ENCODE measurements at regions not wholly inside any gene's neighbourhood (a gene's known extent, or its start where the extent isn't known, plus 50 kb on each side); places are given as distances from the start of the nearest gene placed in this dataset.

DNA sequence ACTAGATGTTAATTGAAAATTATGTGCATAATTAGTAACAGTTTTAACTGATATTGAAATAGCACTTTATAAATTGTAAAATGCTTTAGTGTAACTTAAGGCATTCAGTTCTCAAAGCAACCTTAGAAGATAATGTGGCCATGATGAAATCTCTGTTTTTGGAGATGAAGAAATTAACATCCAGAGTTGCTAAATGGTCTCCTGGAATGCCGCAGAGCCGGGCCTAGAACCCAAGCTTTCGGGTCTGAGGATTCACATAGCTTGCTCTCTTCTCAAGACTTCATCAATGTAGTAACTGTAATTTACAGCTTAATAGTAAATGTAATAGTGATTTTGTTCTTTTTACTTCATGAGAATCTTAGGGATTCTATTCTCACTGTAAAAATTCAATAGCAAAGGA, 272.3 kb downstream of the HS3ST3A1 start (continued):
- TF ChIP-seq, protein P1, sequence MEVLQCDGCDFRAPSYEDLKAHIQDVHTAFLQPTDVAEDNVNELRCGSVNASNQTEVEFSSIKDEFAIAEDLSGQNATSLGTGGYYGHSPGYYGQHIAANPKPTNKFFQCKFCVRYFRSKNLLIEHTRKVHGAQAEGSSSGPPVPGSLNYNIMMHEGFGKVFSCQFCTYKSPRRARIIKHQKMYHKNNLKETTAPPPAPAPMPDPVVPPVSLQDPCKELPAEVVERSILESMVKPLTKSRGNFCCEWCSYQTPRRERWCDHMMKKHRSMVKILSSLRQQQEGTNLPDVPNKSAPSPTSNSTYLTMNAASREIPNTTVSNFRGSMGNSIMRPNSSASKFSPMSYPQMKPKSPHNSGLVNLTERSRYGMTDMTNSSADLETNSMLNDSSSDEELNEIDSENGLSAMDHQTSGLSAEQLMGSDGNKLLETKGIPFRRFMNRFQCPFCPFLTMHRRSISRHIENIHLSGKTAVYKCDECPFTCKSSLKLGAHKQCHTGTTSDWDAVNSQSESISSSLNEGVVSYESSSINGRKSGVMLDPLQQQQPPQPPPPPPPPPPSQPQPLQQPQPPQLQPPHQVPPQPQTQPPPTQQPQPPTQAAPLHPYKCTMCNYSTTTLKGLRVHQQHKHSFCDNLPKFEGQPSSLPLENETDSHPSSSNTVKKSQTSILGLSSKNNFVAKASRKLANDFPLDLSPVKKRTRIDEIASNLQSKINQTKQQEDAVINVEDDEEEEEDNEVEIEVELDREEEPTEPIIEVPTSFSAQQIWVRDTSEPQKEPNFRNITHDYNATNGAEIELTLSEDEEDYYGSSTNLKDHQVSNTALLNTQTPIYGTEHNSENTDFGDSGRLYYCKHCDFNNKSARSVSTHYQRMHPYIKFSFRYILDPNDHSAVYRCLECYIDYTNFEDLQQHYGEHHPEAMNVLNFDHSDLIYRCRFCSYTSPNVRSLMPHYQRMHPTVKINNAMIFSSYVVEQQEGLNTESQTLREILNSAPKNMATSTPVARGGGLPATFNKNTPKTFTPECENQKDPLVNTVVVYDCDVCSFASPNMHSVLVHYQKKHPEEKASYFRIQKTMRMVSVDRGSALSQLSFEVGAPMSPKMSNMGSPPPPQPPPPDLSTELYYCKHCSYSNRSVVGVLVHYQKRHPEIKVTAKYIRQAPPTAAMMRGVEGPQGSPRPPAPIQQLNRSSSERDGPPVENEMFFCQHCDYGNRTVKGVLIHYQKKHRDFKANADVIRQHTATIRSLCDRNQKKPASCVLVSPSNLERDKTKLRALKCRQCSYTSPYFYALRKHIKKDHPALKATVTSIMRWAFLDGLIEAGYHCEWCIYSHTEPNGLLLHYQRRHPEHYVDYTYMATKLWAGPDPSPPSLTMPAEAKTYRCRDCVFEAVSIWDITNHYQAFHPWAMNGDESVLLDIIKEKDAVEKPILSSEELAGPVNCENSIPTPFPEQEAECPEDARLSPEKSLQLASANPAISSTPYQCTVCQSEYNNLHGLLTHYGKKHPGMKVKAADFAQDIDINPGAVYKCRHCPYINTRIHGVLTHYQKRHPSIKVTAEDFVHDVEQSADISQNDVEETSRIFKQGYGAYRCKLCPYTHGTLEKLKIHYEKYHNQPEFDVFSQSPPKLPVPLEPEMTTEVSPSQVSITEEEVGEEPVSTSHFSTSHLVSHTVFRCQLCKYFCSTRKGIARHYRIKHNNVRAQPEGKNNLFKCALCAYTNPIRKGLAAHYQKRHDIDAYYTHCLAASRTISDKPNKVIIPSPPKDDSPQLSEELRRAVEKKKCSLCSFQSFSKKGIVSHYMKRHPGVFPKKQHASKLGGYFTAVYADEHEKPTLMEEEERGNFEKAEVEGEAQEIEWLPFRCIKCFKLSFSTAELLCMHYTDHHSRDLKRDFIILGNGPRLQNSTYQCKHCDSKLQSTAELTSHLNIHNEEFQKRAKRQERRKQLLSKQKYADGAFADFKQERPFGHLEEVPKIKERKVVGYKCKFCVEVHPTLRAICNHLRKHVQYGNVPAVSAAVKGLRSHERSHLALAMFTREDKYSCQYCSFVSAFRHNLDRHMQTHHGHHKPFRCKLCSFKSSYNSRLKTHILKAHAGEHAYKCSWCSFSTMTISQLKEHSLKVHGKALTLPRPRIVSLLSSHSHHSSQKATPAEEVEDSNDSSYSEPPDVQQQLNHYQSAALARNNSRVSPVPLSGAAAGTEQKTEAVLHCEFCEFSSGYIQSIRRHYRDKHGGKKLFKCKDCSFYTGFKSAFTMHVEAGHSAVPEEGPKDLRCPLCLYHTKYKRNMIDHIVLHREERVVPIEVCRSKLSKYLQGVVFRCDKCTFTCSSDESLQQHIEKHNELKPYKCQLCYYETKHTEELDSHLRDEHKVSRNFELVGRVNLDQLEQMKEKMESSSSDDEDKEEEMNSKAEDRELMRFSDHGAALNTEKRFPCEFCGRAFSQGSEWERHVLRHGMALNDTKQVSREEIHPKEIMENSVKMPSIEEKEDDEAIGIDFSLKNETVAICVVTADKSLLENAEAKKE (CRISPR knock-in tag; IDR thresholded peaks at IDR 0.05): no peak
- TF ChIP-seq ZNF331 (CRISPR knock-in tag; IDR thresholded peaks at IDR 0.05; ENCODE audit: low read depth) (no peak), JUNB (IDR thresholded peaks at IDR 0.05; ENCODE audit: unreplicated experiment) (no peak)

DNA sequence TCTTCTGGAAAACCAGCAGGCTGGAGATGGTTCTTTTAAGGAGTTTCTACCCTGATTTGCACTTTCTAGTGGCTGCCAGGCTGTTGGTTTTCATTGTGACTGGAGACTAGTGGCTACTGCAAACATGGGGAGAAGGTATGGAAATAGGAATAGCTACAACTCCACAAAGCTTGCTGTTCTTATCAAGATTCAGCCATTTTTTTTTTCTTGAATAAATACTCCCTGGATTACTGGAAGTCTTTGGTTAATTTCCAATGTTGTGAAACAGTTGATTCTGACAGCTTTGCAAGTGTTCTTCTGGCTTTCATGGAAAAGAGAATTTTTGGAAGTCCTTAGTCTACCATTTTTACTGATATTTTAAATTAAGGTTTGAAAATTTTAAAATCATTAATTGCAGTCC, 277.7 kb downstream of the HS3ST3A1 start:
- no peaks in the 10 kb centered on the region for H3K79me2 ChIP-seq (replicated peaks; ENCODE audit: insufficient read depth)
- Mint-ChIP-seq H3K36me3 (ENCODE audit: low read depth) (no peaks in the 10 kb centered on the region), H3K4me1 (no peaks in the 10 kb centered on the region), H3K27me3 (ENCODE audit: insufficient read depth, low read depth, poor library complexity) (peaks cover 7% of the 10 kb centered on the region), H3K27ac (no peak overlapping the region), H3K4me3 (no peak overlapping the region), H3K9me3 (peaks cover 3% of the 10 kb centered on the region; the same call in 2 of the 3 replicates)
- H4K20me1 ChIP-seq (replicated peaks; ENCODE audit: insufficient read depth): no peaks in the 10 kb centered on the region
- H3K27me3 ChIP-seq (ENCODE audit: insufficient read depth): no peaks in the 10 kb centered on the region
- H3K9me2 ChIP-seq (ENCODE audit: insufficient read depth): peaks cover 11% of the 10 kb centered on the region; the same call in 1 of the 2 replicates
- no peak overlapping the region for H2AFZ ChIP-seq
- H3K4me1 ChIP-seq (ENCODE audit: insufficient read depth): no peaks in the 10 kb centered on the region
- no peaks in the 10 kb centered on the region for H3K36me3 ChIP-seq (ENCODE audit: insufficient read depth)
- no peak overlapping the region for H3K27ac ChIP-seq (ENCODE audit: low read depth)
- no peak overlapping the region for H3K4me3 ChIP-seq
- no peak overlapping the region for H3K4me2 ChIP-seq
- DNase-seq (ENCODE audit: low spot score): no peak
- no peaks in the 10 kb centered on the region for H3F3A ChIP-seq (replicated peaks; ENCODE audit: low read depth)
- no peak for ATAC-seq
- no peak for TF ChIP-seq EZH2phosphoT487 (IDR thresholded peaks at IDR 0.05; ENCODE audit: unreplicated experiment)
- TF ChIP-seq, protein P1 (CRISPR knock-in tag; IDR thresholded peaks at IDR 0.05): no peak
- no peak for TF ChIP-seq STAT1 (IDR thresholded peaks at IDR 0.05; ENCODE audit: unreplicated experiment)
- no peak for TF ChIP-seq CTCF (conservative IDR thresholded peaks at IDR 0.05; ENCODE audit: low read depth in 2 of 2)
- no peak for TF ChIP-seq EZH2 (IDR thresholded peaks at IDR 0.05; ENCODE audit: low read depth, unreplicated experiment)
- TF ChIP-seq JUNB (IDR thresholded peaks at IDR 0.05; ENCODE audit: unreplicated experiment): no peak
